GM13976 (cell line): ENCODE measurements at regions not wholly inside any gene's neighbourhood (a gene's known extent, or its start where the extent isn't known, plus 50 kb on each side); places are given as distances from the start of the nearest gene placed in this dataset.
"Not testable (repeated sequence)": the region's sequence is repeated elsewhere in the genome, so short reads cannot be mapped to it uniquely, and the experiment has no call there.

Source experiments
- DNase-seq: peaks from one replicate; pipeline ENCODE4 v3.0.0; 2012; ENCODE audit warnings: low spot score
- in situ Hi-C: fragments of 300-500 bp; cut with MboI; formaldehyde crosslinking; loops from one replicate; pipeline ENCODE4 v1.12.0; 2022; ENCODE audit warnings: low sequenced_read_pairs, mixed read lengths, inconsistent platforms; ENCODE audit not compliant: unreplicated experiment
- TF ChIP-seq, protein P1 (sequence below): IDR thresholded peaks from 2 replicates; pipeline ENCODE4 v1.5.1; 2012; ENCODE audit warnings: borderline replicate concordance, mild to moderate bottlenecking; ENCODE audit not compliant: insufficient read depth; ENCODE audit errors: extremely low read depth, missing control alignments, control extremely low read depth

DNA sequence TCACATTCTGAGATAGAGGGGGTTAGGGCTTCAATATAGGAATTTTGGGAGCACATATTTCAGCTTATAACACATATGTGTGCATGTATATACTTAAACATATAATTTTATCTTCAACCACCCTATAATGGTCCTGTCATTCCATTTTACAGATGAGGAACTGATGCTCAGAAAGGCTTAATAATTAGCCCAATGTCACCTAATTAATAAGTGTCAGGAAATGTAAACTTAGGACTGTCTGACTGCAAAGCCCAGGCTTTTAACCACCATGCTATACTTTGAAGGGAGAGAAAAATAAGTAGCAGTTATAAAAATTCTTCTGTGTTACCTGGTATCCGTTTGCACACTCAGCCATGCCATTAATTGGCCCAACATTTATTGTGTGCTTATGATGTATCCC, 172.6 kb downstream of the SKIDA1 start:
- no peak for DNase-seq
- in situ Hi-C loops, result no loop called here
- TF ChIP-seq, protein P1, sequence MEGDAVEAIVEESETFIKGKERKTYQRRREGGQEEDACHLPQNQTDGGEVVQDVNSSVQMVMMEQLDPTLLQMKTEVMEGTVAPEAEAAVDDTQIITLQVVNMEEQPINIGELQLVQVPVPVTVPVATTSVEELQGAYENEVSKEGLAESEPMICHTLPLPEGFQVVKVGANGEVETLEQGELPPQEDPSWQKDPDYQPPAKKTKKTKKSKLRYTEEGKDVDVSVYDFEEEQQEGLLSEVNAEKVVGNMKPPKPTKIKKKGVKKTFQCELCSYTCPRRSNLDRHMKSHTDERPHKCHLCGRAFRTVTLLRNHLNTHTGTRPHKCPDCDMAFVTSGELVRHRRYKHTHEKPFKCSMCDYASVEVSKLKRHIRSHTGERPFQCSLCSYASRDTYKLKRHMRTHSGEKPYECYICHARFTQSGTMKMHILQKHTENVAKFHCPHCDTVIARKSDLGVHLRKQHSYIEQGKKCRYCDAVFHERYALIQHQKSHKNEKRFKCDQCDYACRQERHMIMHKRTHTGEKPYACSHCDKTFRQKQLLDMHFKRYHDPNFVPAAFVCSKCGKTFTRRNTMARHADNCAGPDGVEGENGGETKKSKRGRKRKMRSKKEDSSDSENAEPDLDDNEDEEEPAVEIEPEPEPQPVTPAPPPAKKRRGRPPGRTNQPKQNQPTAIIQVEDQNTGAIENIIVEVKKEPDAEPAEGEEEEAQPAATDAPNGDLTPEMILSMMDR, result no peak

- DNase-seq, in situ Hi-C loops: not testable (repeated sequence)
These were observed 173.9 kb downstream of the SKIDA1 start for GRCh38 chr10:21351594-21351993.

GRCh38 chr10:21349912-21350286, 175.6 kb downstream of the SKIDA1 start:
- in situ Hi-C loops, result no loop called here
- TF ChIP-seq, protein P1, result no peak
- DNase-seq, result no peak

DNA sequence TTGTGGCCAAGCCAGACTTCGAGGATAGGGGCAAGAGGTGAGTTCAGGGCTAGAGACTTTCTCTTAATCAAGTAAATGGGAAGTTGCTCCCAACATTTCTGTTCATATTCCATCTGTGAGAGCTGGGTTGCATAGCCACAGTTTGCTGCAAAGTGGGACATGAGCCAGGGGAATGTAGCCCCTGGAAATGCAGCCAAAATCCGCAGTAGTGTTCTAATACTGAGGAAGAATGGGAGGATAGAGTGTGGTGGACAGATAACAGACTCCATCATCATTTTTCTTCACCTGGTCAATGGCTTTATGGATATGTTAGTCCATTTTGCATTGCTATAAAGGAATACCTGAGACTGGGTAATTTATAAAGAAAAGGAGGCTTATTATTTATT, 177.7 kb downstream of the SKIDA1 start:
- TF ChIP-seq, protein P1, result no peak
- no peak for DNase-seq
- in situ Hi-C loops, result no loop called here

DNA sequence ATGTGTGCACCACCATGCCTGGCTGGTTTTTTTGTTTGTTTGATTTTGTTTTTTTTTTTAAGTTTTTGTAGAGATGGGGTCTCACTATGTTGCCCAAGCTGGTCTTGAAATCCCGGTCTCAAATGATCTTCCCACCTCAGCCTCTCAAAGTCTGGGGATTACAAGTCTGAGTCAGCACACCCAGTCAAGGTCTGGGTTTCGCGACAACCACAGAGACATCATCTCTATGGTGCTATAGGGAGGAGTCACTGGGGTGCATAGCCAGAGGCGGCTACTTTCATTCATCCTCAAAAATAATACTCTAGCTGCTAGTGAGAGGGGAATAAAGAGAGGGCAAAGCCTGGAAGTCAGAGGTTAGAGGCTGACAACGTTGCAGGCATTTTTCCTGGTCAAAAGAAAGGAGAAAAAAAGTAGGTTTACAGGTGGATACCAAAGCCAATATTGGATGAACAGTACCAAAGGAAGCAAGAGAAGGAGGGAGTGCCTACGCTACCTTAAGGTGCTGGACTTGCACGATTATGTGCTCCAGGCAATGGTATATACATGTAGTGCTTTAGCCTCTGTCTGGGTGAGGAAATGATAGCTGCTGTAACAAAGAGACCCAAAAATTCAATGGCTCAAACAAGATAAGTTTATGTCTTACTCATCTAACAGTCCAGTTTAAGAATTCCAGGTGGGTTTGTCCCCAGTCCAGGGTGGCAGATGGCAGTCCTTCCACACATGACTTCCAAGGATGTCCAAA, 178.3 kb downstream of the SKIDA1 start:
- TF ChIP-seq, protein P1, result no peak
- DNase-seq, result no peak
- in situ Hi-C loops, result no loop called here

DNA sequence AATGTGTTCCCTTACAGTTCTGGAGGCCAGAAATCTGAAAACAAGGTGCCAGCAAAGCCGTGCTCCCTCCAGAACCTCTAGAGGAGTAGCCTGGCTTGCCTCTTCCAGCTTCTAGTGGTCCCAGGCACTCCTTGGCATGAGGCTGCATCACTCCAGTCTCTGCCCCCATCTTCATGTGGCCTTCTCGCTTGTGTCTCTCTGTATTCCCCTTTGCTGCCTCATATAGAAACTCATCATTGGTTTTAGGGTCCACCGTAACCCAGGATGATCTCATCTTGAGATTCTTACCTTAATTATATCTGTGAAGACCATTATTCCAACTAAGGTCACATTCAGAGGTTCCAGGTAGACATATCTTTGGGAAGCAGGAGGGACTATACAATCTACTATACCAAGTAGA, 182.4 kb downstream of the SKIDA1 start:
- in situ Hi-C loops, result no loop called here
- no peak for DNase-seq
- TF ChIP-seq, protein P1, result no peak

DNA sequence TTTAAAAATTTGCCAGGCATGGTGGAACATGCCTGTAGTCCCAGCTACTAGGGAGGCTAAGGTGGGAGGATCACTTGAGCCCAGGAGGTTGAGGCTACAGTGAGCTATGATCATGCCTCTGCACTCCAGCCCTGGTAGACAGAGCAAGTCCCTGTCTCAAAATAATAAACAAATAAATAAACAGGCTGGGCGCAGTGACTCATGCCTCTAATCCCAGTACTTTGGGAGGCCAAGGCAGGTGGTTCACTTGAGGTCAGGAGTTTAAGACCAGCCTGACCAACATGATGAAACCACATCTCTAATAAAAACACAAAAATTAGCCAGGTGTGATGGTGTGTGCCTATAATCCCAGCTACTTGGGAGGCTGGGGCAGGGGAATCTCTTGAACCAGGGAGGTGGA, 183.0 kb downstream of the SKIDA1 start:
- in situ Hi-C loops, DNase-seq: not testable (repeated sequence)

- no peak for DNase-seq
- TF ChIP-seq, protein P1, result no peak
These were observed 185.2 kb downstream of the SKIDA1 start for GRCh38 chr10:21340331-21340730.

More at GRCh38 chr10:21340331-21340730, 185.2 kb downstream of the SKIDA1 start:
- in situ Hi-C loops, result no loop called here
